Keratinocyte (primary cell): ENCODE measurements at regions not wholly inside any gene's neighbourhood (a gene's known extent, or its start where the extent isn't known, plus 50 kb on each side); places are given as distances from the start of the nearest gene placed in this dataset.

ENCODE experiments used
- DNase-seq: peaks from one replicate; pipeline ENCODE4 v3.0.0-alpha.2; 2011; ENCODE audit warnings: low read depth, missing footprints, low spot score
- FAIRE-seq: peaks from 2 replicates; lab custom pipeline; 2011; peaks lifted over from hg19 to GRCh38; lab: Jason Lieb, UNC
- H2AFZ ChIP-seq: 2 replicates; pipeline ENCODE4 v1.6.0; 2012; ENCODE audit warnings: low read length, control low read depth, inconsistent platforms; ENCODE audit not compliant: control insufficient read depth
- H3K27ac ChIP-seq: 2 replicates; pipeline ENCODE4 v1.5.1; 2011; ENCODE audit warnings: low read length; ENCODE audit not compliant: control insufficient read depth, insufficient read depth
- H3K27me3 ChIP-seq: 3 replicates; pipeline ENCODE4 v1.6.0; 2011; ENCODE audit warnings: low read length; ENCODE audit not compliant: control insufficient read depth, insufficient read depth; ENCODE audit errors: extremely low read depth
- H3K36me3 ChIP-seq, 2 experiments: 2 replicates in 1 of 2; 3 replicates in 1 of 2; pipeline ENCODE4 v1.5.1; 2011; ENCODE audit warnings: low read length in 2 of 2, mild to moderate bottlenecking in 1 of 2; ENCODE audit not compliant: control insufficient read depth in 2 of 2, insufficient read depth in 2 of 2; ENCODE audit errors: extremely low read depth in 1 of 2
- H3K4me1 ChIP-seq: 3 replicates; pipeline ENCODE4 v1.5.1; 2011; ENCODE audit warnings: low read length; ENCODE audit not compliant: control insufficient read depth, insufficient read depth; ENCODE audit errors: extremely low read depth
- H3K4me2 ChIP-seq: 3 replicates; pipeline ENCODE4 v1.6.0; 2011; ENCODE audit warnings: low read depth, low read length; ENCODE audit not compliant: control insufficient read depth, insufficient read depth; ENCODE audit errors: extremely low read depth
- H3K4me3 ChIP-seq, 3 experiments: fragments of 200-600 bp in 1 of 3; sonication (generic) in 1 of 3; 2 replicates in 2 of 3; 3 replicates in 1 of 3; pipeline ENCODE4 v1.5.1; 2011 to 2016; ENCODE audit warnings: low read length in 3 of 3, mild to moderate bottlenecking in 3 of 3, control low read depth in 2 of 3, inconsistent platforms in 1 of 3, low read depth in 1 of 3, mixed read lengths in 1 of 3, mixed run types in 1 of 3, moderate library complexity in 1 of 3; ENCODE audit not compliant: control insufficient read depth in 2 of 3, insufficient read depth in 2 of 3; ENCODE audit errors: extremely low read depth in 1 of 3
- H3K79me2 ChIP-seq: 2 replicates; pipeline ENCODE4 v1.6.0; 2012; ENCODE audit warnings: low read length; ENCODE audit not compliant: control insufficient read depth, insufficient read depth
- H3K9ac ChIP-seq: 3 replicates; pipeline ENCODE4 v1.6.0; 2011; ENCODE audit warnings: low read length; ENCODE audit not compliant: control insufficient read depth, insufficient read depth; ENCODE audit errors: extremely low read depth
- H3K9me1 ChIP-seq: 3 replicates; pipeline ENCODE4 v1.6.0; 2011; ENCODE audit warnings: low read length; ENCODE audit not compliant: control insufficient read depth, insufficient read depth; ENCODE audit errors: extremely low read depth
- H3K9me3 ChIP-seq: 2 replicates; pipeline ENCODE4 v1.5.1; 2012; ENCODE audit warnings: low read depth, low read length; ENCODE audit not compliant: control insufficient read depth
- H4K20me1 ChIP-seq: 3 replicates; pipeline ENCODE4 v1.6.0; 2011; ENCODE audit warnings: low read length; ENCODE audit not compliant: control insufficient read depth, insufficient read depth; ENCODE audit errors: extremely low read depth
- EZH2 ChIP-seq: IDR thresholded peaks from one replicate; pipeline ENCODE4 v1.6.1; 2012; ENCODE audit warnings: inconsistent platforms, mild to moderate bottlenecking, low read length, moderate library complexity
- dilution Hi-C: fragments of 300-500 bp; cut with MboI; formaldehyde crosslinking; loops from one replicate; pipeline ENCODE4 v1.7.0; 2020; ENCODE audit warnings: low sequenced_read_pairs; ENCODE audit not compliant: extremely low pct_ligation_motif_present
- TF ChIP-seq, protein P1 (sequence below), 3 experiments: IDR thresholded peaks in 1 of 3; conservative IDR thresholded peaks in 1 of 3; optimal IDR thresholded peaks in 1 of 3; 2 replicates in 2 of 3; 3 replicates in 1 of 3; pipeline versions ENCODE3 to v1.5.1; 2011; ENCODE audit warnings: low read length in 3 of 3, mild to moderate bottlenecking in 3 of 3, moderate library complexity in 2 of 3, control low read depth in 1 of 3, inconsistent platforms in 1 of 3; ENCODE audit not compliant: insufficient read depth in 2 of 3; ENCODE audit errors: extremely low read depth in 1 of 3

DNA sequence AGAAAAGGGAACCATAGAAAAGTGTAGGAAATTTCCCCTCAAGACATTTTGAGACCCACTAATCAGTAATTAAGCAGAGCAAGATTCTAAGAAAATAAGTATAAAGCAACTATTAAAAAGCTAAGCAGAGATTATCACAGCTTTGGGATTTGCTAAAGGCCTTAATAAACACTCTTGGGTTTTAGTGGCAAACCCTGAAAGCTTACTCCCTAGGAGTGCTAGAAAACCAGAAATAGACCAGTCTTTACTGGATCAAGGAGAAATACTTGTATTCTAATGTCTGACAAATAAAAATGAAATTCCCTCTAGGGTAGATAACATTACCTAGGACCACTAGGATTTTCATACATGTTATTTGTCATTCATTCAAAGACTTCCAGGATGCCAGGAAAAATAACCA is 510.8 kb downstream of the SPATA31D1 start:
- FAIRE-seq, result no peak
- dilution Hi-C loops, result no loop called here
- TF ChIP-seq EZH2, result no peak
- TF ChIP-seq, protein P1, sequence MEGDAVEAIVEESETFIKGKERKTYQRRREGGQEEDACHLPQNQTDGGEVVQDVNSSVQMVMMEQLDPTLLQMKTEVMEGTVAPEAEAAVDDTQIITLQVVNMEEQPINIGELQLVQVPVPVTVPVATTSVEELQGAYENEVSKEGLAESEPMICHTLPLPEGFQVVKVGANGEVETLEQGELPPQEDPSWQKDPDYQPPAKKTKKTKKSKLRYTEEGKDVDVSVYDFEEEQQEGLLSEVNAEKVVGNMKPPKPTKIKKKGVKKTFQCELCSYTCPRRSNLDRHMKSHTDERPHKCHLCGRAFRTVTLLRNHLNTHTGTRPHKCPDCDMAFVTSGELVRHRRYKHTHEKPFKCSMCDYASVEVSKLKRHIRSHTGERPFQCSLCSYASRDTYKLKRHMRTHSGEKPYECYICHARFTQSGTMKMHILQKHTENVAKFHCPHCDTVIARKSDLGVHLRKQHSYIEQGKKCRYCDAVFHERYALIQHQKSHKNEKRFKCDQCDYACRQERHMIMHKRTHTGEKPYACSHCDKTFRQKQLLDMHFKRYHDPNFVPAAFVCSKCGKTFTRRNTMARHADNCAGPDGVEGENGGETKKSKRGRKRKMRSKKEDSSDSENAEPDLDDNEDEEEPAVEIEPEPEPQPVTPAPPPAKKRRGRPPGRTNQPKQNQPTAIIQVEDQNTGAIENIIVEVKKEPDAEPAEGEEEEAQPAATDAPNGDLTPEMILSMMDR (optimal IDR thresholded peaks at IDR 0.05 in 1 of 3, IDR thresholded peaks at IDR 0.05 in 1 of 3, conservative IDR thresholded peaks at IDR 0.05 in 1 of 3; ENCODE audit: extremely low read depth in 1 of 3, insufficient read depth in 2 of 3, low read length in 3 of 3), result no peak
- no peak overlapping the region for H3K4me2 ChIP-seq
- H3K79me2 ChIP-seq, result no peaks in the 10 kb centered on the region
- no peak overlapping the region for H3K27ac ChIP-seq
- no peaks in the 10 kb centered on the region for H3K27me3 ChIP-seq
- no peak for DNase-seq
- H3K9me3 ChIP-seq, result no peaks in the 10 kb centered on the region
- no peak overlapping the region for H2AFZ ChIP-seq
- no peaks in the 10 kb centered on the region for H3K4me1 ChIP-seq
- H3K36me3 ChIP-seq, result no peaks in the 10 kb centered on the region
- no peak overlapping the region for H3K4me3 ChIP-seq
- H3K9me1 ChIP-seq, result no peaks in the 10 kb centered on the region
- H4K20me1 ChIP-seq, result no peaks in the 10 kb centered on the region
- no peak overlapping the region for H3K9ac ChIP-seq

DNA sequence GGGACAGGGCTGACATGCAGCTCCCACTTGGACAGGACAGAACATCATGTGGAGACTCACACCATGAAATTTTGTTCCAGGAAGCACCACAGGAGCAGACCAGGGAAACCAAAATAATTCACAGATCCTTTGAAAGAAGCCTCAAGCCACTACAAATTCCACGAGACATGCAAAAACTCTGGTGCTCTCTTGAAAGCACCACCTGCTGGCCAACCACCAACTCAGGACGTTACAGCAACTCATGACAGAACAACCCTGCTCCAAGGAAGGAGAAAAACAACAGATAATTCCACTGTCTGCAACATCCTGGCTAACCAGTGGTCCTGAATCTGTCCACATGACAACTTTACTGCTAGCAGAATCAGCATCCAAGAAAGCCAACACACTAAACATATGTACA is 516.0 kb downstream of the SPATA31D1 start:
- DNase-seq, result no peak
- peak; percentile 62 for FAIRE-seq
- Histone ChIP-seq H3K36me3 (no peaks in the 10 kb centered on the region), H2AFZ (no peak overlapping the region), H3K4me3 (no peak overlapping the region), H4K20me1 (no peaks in the 10 kb centered on the region), H3K9ac (no peak overlapping the region), H3K27me3 (no peaks in the 10 kb centered on the region), H3K9me1 (no peaks in the 10 kb centered on the region), H3K4me2 (no peak overlapping the region), H3K79me2 (no peaks in the 10 kb centered on the region), H3K4me1 (no peaks in the 10 kb centered on the region), H3K9me3 (no peaks in the 10 kb centered on the region), H3K27ac (no peak overlapping the region)
- TF ChIP-seq EZH2, result no peak
- TF ChIP-seq, protein P1 (optimal IDR thresholded peaks at IDR 0.05 in 1 of 3, IDR thresholded peaks at IDR 0.05 in 1 of 3, conservative IDR thresholded peaks at IDR 0.05 in 1 of 3; ENCODE audit: extremely low read depth in 1 of 3, insufficient read depth in 2 of 3, low read length in 3 of 3), result peak in 1 of 3 experiments; percentile 8
- dilution Hi-C loops, result no loop called here
